Peyer's patch (tissue), 4 donors: ENCODE measurements at regions not wholly inside any gene's neighbourhood (a gene's known extent, or its start where the extent isn't known, plus 50 kb on each side); places are given as distances from the start of the nearest gene placed in this dataset.

ENCODE experiments used
- DNase-seq, 3 donors: peaks; one replicate each; pipeline ENCODE4 v3.0.0-alpha.2; 2017 to 2019
- H3K27ac ChIP-seq, 4 donors: fragments of 200-600 bp; sonication (generic); one replicate each; pipeline ENCODE4 v1.5.1; 2016 to 2019
- H3K27me3 ChIP-seq, 2 donors: fragments of 200-600 bp; sonication (generic); one replicate each; pipeline ENCODE4 v1.5.1; 2019
- H3K36me3 ChIP-seq, 3 donors: fragments of 200-600 bp; sonication (generic); one replicate each; pipeline ENCODE4 v1.5.1; 2016 to 2019
- H3K4me1 ChIP-seq, 4 donors: fragments of 200-600 bp; sonication (generic); one replicate each; pipeline ENCODE4 v1.5.1; 2016 to 2019
- H3K4me3 ChIP-seq, 4 donors: fragments of 200-600 bp; sonication (generic); 1 replicate in 3 of 4; 2 replicates in 1 of 4; pipeline ENCODE4 v1.5.1; 2016 to 2019; ENCODE audit warnings: mild to moderate bottlenecking in 1 of 4
- H3K9me3 ChIP-seq, 4 donors: fragments of 200-600 bp; sonication (generic); one replicate each; pipeline ENCODE4 v1.5.1; 2016 to 2019; ENCODE audit warnings: mild to moderate bottlenecking in 1 of 4
- POLR2A ChIP-seq, 2 donors: fragments of 450-650 bp; IDR thresholded peaks; one replicate each; pipeline ENCODE4 v1.5.1; 2017; ENCODE audit warnings: antibody characterized with exemption in 2 of 2, mild to moderate bottlenecking in 2 of 2, moderate library complexity in 2 of 2
- TF ChIP-seq, protein P1 (sequence below), 6 experiments: fragments of 450-650 bp in 4 of 6; fragments of 200-600 bp in 2 of 6; sonication (generic) in 1 of 6; IDR thresholded peaks; one replicate each; pipeline ENCODE4 v1.5.1; 2017 to 2019; ENCODE audit warnings: antibody characterized with exemption in 6 of 6, mild to moderate bottlenecking in 3 of 6, moderate library complexity in 1 of 6

DNA sequence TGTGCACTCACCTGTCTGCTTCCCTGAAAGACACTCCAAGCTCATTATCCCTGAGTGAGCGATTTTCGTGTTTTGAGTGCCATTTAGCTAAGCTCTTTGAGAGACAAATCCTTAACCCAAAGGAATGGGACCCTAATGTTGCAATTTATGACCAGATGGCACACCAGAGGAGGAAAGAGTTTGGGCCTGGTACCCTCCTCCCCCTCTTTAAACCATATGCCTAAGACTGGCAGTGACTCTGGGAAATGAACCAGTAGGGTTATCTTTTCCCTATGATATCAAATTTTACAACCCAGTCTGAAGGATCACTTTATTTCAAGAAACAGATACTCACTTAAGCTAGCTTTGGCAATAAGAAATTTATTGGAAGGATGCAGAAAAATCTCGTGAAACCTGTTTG is 550.4 kb downstream of the TOX3 start:
- Histone ChIP-seq H3K27me3 (no peaks in the 10 kb centered on the region), H3K4me1 (no peaks in the 10 kb centered on the region), H3K27ac (no peak overlapping the region), H3K4me3 (no peak overlapping the region), H3K36me3 (no peaks in the 10 kb centered on the region), H3K9me3 (no peaks in the 10 kb centered on the region)
- no peak for DNase-seq
- TF ChIP-seq, protein P1, sequence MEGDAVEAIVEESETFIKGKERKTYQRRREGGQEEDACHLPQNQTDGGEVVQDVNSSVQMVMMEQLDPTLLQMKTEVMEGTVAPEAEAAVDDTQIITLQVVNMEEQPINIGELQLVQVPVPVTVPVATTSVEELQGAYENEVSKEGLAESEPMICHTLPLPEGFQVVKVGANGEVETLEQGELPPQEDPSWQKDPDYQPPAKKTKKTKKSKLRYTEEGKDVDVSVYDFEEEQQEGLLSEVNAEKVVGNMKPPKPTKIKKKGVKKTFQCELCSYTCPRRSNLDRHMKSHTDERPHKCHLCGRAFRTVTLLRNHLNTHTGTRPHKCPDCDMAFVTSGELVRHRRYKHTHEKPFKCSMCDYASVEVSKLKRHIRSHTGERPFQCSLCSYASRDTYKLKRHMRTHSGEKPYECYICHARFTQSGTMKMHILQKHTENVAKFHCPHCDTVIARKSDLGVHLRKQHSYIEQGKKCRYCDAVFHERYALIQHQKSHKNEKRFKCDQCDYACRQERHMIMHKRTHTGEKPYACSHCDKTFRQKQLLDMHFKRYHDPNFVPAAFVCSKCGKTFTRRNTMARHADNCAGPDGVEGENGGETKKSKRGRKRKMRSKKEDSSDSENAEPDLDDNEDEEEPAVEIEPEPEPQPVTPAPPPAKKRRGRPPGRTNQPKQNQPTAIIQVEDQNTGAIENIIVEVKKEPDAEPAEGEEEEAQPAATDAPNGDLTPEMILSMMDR (IDR thresholded peaks at IDR 0.05), result no peak
- no peak for TF ChIP-seq POLR2A (IDR thresholded peaks at IDR 0.05)

- H3K27ac ChIP-seq, result no peak overlapping the region
- H3K4me3 ChIP-seq, result no peak overlapping the region
- no peaks in the 10 kb centered on the region for H3K9me3 ChIP-seq
- H3K27me3 ChIP-seq, result no peaks in the 10 kb centered on the region
- TF ChIP-seq, protein P1 (IDR thresholded peaks at IDR 0.05), result no peak
- no peak for TF ChIP-seq POLR2A (IDR thresholded peaks at IDR 0.05)
- no peaks in the 10 kb centered on the region for H3K4me1 ChIP-seq
- no peaks in the 10 kb centered on the region for H3K36me3 ChIP-seq
- peak in 2 of 3 donors; percentile 71 to 87 for DNase-seq
These were observed 552.3 kb downstream of the TOX3 start for GRCh38 chr16:51994597-51994996.

GRCh38 chr16:51989637-51990230 is 557.2 kb downstream of the TOX3 start:
- no peaks in the 10 kb centered on the region for H3K36me3 ChIP-seq
- no peaks in the 10 kb centered on the region for H3K9me3 ChIP-seq
- no peaks in the 10 kb centered on the region for H3K27me3 ChIP-seq
- H3K4me3 ChIP-seq, result no peak overlapping the region
- TF ChIP-seq, protein P1 (IDR thresholded peaks at IDR 0.05), result no peak
- no peak for TF ChIP-seq POLR2A (IDR thresholded peaks at IDR 0.05)
- H3K4me1 ChIP-seq, result no peaks in the 10 kb centered on the region
- H3K27ac ChIP-seq, result no peak overlapping the region
- no peak for DNase-seq

- DNase-seq, result no peak
- H3K36me3 ChIP-seq, result no peaks in the 10 kb centered on the region
- H3K4me3 ChIP-seq, result no peak overlapping the region
- no peaks in the 10 kb centered on the region for H3K27me3 ChIP-seq
- H3K9me3 ChIP-seq, result no peaks in the 10 kb centered on the region
- no peak for TF ChIP-seq POLR2A (IDR thresholded peaks at IDR 0.05)
- TF ChIP-seq, protein P1 (IDR thresholded peaks at IDR 0.05), result no peak
- no peak overlapping the region for H3K27ac ChIP-seq
- H3K4me1 ChIP-seq, result no peaks in the 10 kb centered on the region
These were observed 558.0 kb downstream of the TOX3 start for GRCh38 chr16:51988977-51989376.

DNA sequence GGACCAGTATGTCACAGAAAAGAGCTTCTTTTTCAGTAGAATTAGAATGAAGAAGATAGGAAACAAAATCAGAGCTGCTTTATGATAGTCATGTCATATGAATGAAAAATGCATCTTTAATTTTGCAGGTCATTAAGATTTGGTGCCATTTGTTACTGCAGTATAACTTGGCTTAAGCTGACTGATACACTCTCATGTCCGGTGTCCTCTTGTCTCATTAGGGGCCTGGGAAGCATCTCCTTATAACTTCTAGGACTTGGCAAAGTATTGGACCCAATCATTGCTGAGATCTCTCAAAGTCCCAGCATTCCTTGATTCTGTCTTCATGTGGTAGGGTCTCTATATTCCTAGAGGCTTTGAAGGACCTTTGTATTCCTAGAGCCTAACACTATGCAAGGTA is 559.4 kb downstream of the TOX3 start:
- TF ChIP-seq POLR2A (IDR thresholded peaks at IDR 0.05), result no peak
- TF ChIP-seq, protein P1 (IDR thresholded peaks at IDR 0.05), result no peak
- H3K9me3 ChIP-seq, result no peaks in the 10 kb centered on the region
- no peak overlapping the region for H3K4me3 ChIP-seq
- H3K36me3 ChIP-seq, result no peaks in the 10 kb centered on the region
- H3K27ac ChIP-seq, result no peak overlapping the region
- no peaks in the 10 kb centered on the region for H3K27me3 ChIP-seq
- no peak for DNase-seq
- no peaks in the 10 kb centered on the region for H3K4me1 ChIP-seq

GRCh38 chr16:51986717-51987116 is 560.2 kb downstream of the TOX3 start:
- Histone ChIP-seq H3K36me3 (no peaks in the 10 kb centered on the region), H3K27me3 (no peaks in the 10 kb centered on the region), H3K27ac (no peak overlapping the region), H3K4me3 (no peak overlapping the region), H3K4me1 (no peaks in the 10 kb centered on the region), H3K9me3 (no peaks in the 10 kb centered on the region)
- DNase-seq, result no peak
- TF ChIP-seq, protein P1 (IDR thresholded peaks at IDR 0.05), result no peak
- no peak for TF ChIP-seq POLR2A (IDR thresholded peaks at IDR 0.05)
